Middle frontal gyrus (tissue), 1 donor: ENCODE measurements at regions not wholly inside any gene's neighbourhood (a gene's known extent, or its start where the extent isn't known, plus 50 kb on each side); places are given as distances from the start of the nearest gene placed in this dataset.
A peak's percentile ranks its signal among the peaks of the same experiment; 100 is the strongest.
"Not testable (repeated sequence)": the region's sequence is repeated elsewhere in the genome, so short reads cannot be mapped to it uniquely, and the experiment has no call there.

Source experiments
- DNase-seq: peaks from one replicate; pipeline ENCODE4 v3.0.0-alpha.2; 2015; ENCODE audit warnings: low spot score; ENCODE audit errors: extremely low spot score

- DNase-seq: no peak
Measured at GRCh38 chr4:127416115-127416514, 216.6 kb upstream of the INTU start.

- no peak for DNase-seq
Measured at GRCh38 chr4:127417885-127418535, 214.7 kb upstream of the INTU start.

GRCh38 chr4:127419431-127419830 lies 213.3 kb upstream of the INTU start:
- DNase-seq: no peak

GRCh38 chr4:127421437-127421836 lies 211.3 kb upstream of the INTU start:
- no peak for DNase-seq

GRCh38 chr4:127425202-127425845 lies 207.4 kb upstream of the INTU start:
- no peak for DNase-seq

- DNase-seq: no peak
Measured at GRCh38 chr4:127425851-127426250, 206.9 kb upstream of the INTU start.

- DNase-seq: no peak
Measured at GRCh38 chr4:127441571-127441970, 191.2 kb upstream of the INTU start.

- DNase-seq: no peak
Measured at GRCh38 chr4:127445471-127445870, 187.3 kb upstream of the INTU start.

- no peak for DNase-seq
Measured at GRCh38 chr4:127446427-127446885, 186.3 kb upstream of the INTU start.

- no peak for DNase-seq
Measured at GRCh38 chr4:127448986-127449385, 183.8 kb upstream of the INTU start.

GRCh38 chr4:127449449-127449848 lies 183.3 kb upstream of the INTU start:
- DNase-seq: no peak

GRCh38 chr4:127450276-127450675 lies 182.5 kb upstream of the INTU start:
- DNase-seq: no peak

- no peak for DNase-seq
Measured at GRCh38 chr4:127463883-127464282, 168.9 kb upstream of the INTU start.

- DNase-seq: no peak
Measured at GRCh38 chr4:127469542-127469941, 163.2 kb upstream of the INTU start.

- no peak for DNase-seq
Measured at GRCh38 chr4:127469959-127470809, 162.6 kb upstream of the INTU start.

- DNase-seq: not testable (repeated sequence)
Measured at GRCh38 chr4:127478271-127478670, 154.5 kb upstream of the INTU start.

GRCh38 chr4:127479031-127479622 lies 153.6 kb upstream of the INTU start:
- DNase-seq: peak; percentile 15

GRCh38 chr4:127482049-127482448 lies 150.7 kb upstream of the INTU start:
- no peak for DNase-seq

GRCh38 chr4:127484117-127484516 lies 148.6 kb upstream of the INTU start:
- no peak for DNase-seq

- DNase-seq: no peak
Measured at GRCh38 chr4:127486248-127486647, 146.5 kb upstream of the INTU start.

GRCh38 chr4:127491571-127491970 lies 141.2 kb upstream of the INTU start:
- DNase-seq: no peak

GRCh38 chr4:127496875-127497274 lies 135.9 kb upstream of the INTU start:
- not testable (repeated sequence) for DNase-seq
